ENCODE measurements at regions not wholly inside any gene's neighbourhood (a gene's known extent, or its start where the extent isn't known, plus 50 kb on each side); places are given as distances from the start of the nearest gene placed in this dataset.

DNA sequence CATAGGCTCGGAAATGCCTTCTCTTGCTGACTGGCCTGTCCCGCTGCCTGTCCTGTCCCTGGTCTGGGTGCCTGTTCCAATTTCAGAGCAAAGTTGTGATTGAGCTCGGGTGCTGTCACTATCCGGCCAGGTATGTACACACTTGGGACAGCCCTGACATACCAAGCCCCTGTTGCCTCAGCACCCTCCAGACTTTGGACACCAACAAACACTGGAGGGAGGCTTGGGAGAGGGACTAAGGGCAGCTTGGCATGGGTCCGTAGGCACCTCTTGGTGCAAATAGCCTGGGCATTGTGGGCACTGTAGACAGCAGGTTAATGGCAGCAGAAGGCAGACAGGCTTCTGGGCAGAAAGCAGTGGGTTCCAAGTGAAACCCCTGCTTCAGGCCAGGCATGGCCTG lies 86.3 kb upstream of the SEMA6A start:
- CTCF ChIA-PET = no interaction called here
- H3K9me3 Mint-ChIP-seq (ENCODE audit: low read depth, unreplicated experiment) = peaks cover 2% of the 10 kb centered on the region
- intact Hi-C loops (cut with micrococcal nuclease; ENCODE audit: unreplicated experiment) = no loop called here
- H3K36me3 Mint-ChIP-seq (ENCODE audit: insufficient read depth, unreplicated experiment) = no peaks in the 10 kb centered on the region
- TF ChIP-seq, protein P1, sequence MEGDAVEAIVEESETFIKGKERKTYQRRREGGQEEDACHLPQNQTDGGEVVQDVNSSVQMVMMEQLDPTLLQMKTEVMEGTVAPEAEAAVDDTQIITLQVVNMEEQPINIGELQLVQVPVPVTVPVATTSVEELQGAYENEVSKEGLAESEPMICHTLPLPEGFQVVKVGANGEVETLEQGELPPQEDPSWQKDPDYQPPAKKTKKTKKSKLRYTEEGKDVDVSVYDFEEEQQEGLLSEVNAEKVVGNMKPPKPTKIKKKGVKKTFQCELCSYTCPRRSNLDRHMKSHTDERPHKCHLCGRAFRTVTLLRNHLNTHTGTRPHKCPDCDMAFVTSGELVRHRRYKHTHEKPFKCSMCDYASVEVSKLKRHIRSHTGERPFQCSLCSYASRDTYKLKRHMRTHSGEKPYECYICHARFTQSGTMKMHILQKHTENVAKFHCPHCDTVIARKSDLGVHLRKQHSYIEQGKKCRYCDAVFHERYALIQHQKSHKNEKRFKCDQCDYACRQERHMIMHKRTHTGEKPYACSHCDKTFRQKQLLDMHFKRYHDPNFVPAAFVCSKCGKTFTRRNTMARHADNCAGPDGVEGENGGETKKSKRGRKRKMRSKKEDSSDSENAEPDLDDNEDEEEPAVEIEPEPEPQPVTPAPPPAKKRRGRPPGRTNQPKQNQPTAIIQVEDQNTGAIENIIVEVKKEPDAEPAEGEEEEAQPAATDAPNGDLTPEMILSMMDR (IDR thresholded peaks at IDR 0.05; ENCODE audit: unreplicated experiment) = no peak
- H3K4me1 Mint-ChIP-seq (ENCODE audit: low read depth, unreplicated experiment) = peaks cover 15% of the 10 kb centered on the region
- H3K27me3 Mint-ChIP-seq (ENCODE audit: unreplicated experiment) = no peaks in the 10 kb centered on the region
- H3K4me3 Mint-ChIP-seq (ENCODE audit: low read depth, unreplicated experiment) = no peak overlapping the region
- H3K27ac Mint-ChIP-seq (ENCODE audit: unreplicated experiment) = no peak overlapping the region
- BruUV-seq (replicated peaks) = no TSS peak
- DNase-seq = no peak

DNA sequence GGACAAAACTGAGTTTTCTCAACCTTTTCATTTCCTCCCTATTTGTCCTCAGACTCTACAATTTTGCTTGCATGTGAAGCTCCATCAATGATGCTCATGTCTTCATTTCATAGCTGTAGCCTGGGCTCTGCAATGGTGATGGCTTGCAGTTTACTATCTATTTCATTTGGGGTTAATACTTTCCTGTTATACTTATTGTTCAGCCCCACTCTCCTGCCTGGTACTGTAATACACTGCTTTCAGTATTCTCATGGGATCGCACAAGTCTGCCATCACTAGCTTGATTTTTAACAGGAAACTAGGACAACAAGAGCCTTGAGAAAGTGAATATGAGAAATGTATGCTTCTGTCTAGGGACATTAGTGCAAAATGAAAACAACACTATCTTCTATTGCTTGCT lies 84.2 kb upstream of the SEMA6A start:
- BruUV-seq (replicated peaks) = no TSS peak
- CTCF ChIA-PET = interaction anchor here (1.2 kb wide), 1 partner anchor 11 kb away, joined by 4 read pairs; no protein-coding TSS in a partner anchor
- Mint-ChIP-seq H3K9me3 (ENCODE audit: low read depth, unreplicated experiment) (peaks cover 2% of the 10 kb centered on the region), H3K27ac (ENCODE audit: unreplicated experiment) (no peak overlapping the region), H3K36me3 (ENCODE audit: insufficient read depth, unreplicated experiment) (no peaks in the 10 kb centered on the region), H3K27me3 (ENCODE audit: unreplicated experiment) (no peaks in the 10 kb centered on the region), H3K4me1 (ENCODE audit: low read depth, unreplicated experiment) (peaks cover 15% of the 10 kb centered on the region), H3K4me3 (ENCODE audit: low read depth, unreplicated experiment) (no peak overlapping the region)
- intact Hi-C loops (cut with micrococcal nuclease; ENCODE audit: unreplicated experiment) = no loop called here
- DNase-seq = no peak
- TF ChIP-seq, protein P1 (IDR thresholded peaks at IDR 0.05; ENCODE audit: unreplicated experiment) = no peak

DNA sequence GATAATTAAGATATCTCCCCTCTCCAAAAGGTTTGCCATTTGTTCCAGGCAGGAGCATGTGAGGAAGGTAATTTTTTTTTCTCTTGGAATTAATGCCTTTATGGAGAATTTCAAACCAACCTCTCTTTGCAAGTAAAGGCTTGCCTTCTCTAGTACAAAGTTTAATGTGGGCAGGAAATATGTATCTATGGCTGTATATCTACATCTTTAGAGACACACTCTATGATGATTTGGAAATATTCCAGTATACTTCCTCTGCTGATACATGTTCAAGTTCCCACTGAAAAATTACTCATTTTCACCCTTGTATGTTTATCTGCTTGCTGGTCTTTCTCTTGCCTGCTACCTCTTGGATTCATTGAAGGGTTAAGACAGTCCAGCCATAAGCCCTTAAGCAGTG lies 83.5 kb upstream of the SEMA6A start:
- BruUV-seq (replicated peaks) = no TSS peak
- intact Hi-C loops (cut with micrococcal nuclease; ENCODE audit: unreplicated experiment) = no loop called here
- CTCF ChIA-PET = interaction anchor here (1.2 kb wide), 1 partner anchor 12 kb away, joined by 4 read pairs; no protein-coding TSS in a partner anchor
- Mint-ChIP-seq H3K4me1 (ENCODE audit: low read depth, unreplicated experiment) (peaks cover 17% of the 10 kb centered on the region), H3K4me3 (ENCODE audit: low read depth, unreplicated experiment) (no peak overlapping the region), H3K9me3 (ENCODE audit: low read depth, unreplicated experiment) (peaks cover 2% of the 10 kb centered on the region), H3K27ac (ENCODE audit: unreplicated experiment) (no peak overlapping the region), H3K36me3 (ENCODE audit: insufficient read depth, unreplicated experiment) (no peaks in the 10 kb centered on the region), H3K27me3 (ENCODE audit: unreplicated experiment) (no peaks in the 10 kb centered on the region)
- DNase-seq = no peak
- TF ChIP-seq, protein P1 (IDR thresholded peaks at IDR 0.05; ENCODE audit: unreplicated experiment) = no peak

DNA sequence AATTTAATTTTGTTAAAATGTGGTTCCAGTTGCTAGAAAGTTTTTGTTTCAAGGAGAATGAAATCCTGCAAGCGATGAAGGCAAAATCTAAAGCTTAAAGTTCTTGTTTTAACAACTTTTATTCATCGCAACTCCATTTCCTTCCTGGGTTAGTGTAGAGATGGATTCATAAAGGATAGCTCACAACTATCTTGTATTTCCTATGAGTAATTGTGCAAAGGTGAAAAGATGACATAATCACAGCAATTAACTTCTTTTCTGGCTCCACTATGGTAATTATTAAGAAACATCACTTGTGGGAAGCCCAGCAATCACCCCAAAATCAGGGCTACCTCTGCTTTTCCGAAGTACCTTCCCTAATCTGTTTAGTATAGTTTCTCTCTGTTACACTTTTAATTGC lies 80.8 kb upstream of the SEMA6A start:
- H3K27me3 Mint-ChIP-seq (ENCODE audit: unreplicated experiment) = no peaks in the 10 kb centered on the region
- CTCF ChIA-PET = interaction anchor here (0.7 kb wide), 1 partner anchor 74 kb away, joined by 3 read pairs; no protein-coding TSS in a partner anchor
- H3K27ac Mint-ChIP-seq (ENCODE audit: unreplicated experiment) = no peak overlapping the region
- no peaks in the 10 kb centered on the region for H3K36me3 Mint-ChIP-seq (ENCODE audit: insufficient read depth, unreplicated experiment)
- H3K9me3 Mint-ChIP-seq (ENCODE audit: low read depth, unreplicated experiment) = no peaks in the 10 kb centered on the region
- no peak for DNase-seq
- intact Hi-C loops (cut with micrococcal nuclease; ENCODE audit: unreplicated experiment) = no loop called here
- peaks cover 36% of the 10 kb centered on the region for H3K4me1 Mint-ChIP-seq (ENCODE audit: low read depth, unreplicated experiment)
- BruUV-seq (replicated peaks) = no TSS peak
- no peak overlapping the region for H3K4me3 Mint-ChIP-seq (ENCODE audit: low read depth, unreplicated experiment)
- TF ChIP-seq, protein P1 (IDR thresholded peaks at IDR 0.05; ENCODE audit: unreplicated experiment) = no peak
